HAP-1 (cell line): ENCODE measurements at regions not wholly inside any gene's neighbourhood (a gene's known extent, or its start where the extent isn't known, plus 50 kb on each side); places are given as distances from the start of the nearest gene placed in this dataset.

Source experiments
- DNase-seq, 2 experiments: peaks; one replicate each; pipeline ENCODE4 v3.0.0-alpha.2; 2016 to 2020; ENCODE audit warnings: low spot score in 2 of 2
- H3K27me3 ChIP-seq: fragments of 250-450 bp; sonication (Bioruptor Pico); 2 replicates; pipeline ENCODE4 v1.5.1; 2020; ENCODE audit warnings: low read depth, mild to moderate bottlenecking, moderate library complexity
- H3K36me3 ChIP-seq: fragments of 250-450 bp; sonication (Bioruptor Pico); replicated peaks from 2 replicates; pipeline ENCODE4 v1.5.1; 2020; ENCODE audit warnings: mild to moderate bottlenecking
- H3K4me1 ChIP-seq: fragments of 250-450 bp; sonication (Bioruptor Pico); 2 replicates; pipeline ENCODE4 v1.5.1; 2020; ENCODE audit warnings: mild to moderate bottlenecking
- H3K4me3 ChIP-seq: fragments of 250-450 bp; sonication (Bioruptor Pico); 2 replicates; pipeline ENCODE4 v1.5.1; 2020; ENCODE audit warnings: mild to moderate bottlenecking, moderate library complexity
- H3K9me3 ChIP-seq: fragments of 250-450 bp; sonication (Bioruptor Pico); 2 replicates; pipeline ENCODE4 v1.5.1; 2020; ENCODE audit warnings: mild to moderate bottlenecking, moderate library complexity
- in situ Hi-C: fragments of 300-500 bp; cut with MboI; formaldehyde crosslinking; loops from 3 replicates; pipeline ENCODE4 v1.14.3; 2020; ENCODE audit warnings: low sequenced_read_pairs, inconsistent platforms, mixed read lengths

DNA sequence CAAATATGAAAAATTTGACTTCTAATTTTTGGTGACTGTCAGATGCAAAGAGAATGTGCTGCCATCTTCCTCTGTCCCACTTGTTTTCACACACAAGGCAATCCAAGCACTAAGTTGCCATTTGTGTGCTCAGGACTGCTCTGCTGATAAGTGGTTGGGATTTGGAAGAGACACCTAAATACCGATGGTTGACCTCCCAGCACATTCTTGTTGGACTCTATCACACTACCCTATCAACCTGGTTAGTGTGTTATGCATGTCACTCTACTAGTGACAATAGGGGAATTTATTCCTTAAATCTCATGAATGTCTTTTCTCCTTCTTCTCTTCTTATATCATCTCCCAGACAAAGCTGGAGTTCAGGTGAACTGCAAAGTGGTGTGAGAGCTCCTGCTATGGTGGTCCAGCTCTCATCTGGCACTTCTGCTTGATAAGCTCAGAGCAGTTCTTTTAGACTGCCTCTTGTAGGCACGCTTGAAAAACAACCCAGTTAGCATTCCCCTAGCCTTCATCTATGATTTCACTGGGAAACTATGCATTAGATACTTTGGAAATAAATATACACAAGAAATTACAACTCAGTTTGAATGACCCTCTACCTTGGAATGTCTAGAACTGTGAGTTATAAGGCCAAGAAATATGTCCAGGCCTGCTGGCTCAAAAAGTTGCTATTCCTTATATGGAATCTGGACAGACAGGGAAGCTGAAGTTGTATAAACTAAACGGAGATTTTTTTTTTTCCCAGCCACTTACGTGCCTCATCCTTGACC lies 404.8 kb downstream of the MEIS1 start:
- H3K36me3 ChIP-seq = no peaks in the 10 kb centered on the region
- H3K4me3 ChIP-seq = no peak overlapping the region
- H3K4me1 ChIP-seq = no peaks in the 10 kb centered on the region
- in situ Hi-C loops = no loop called here
- no peaks in the 10 kb centered on the region; the same call in 1 of the 2 replicates for H3K27me3 ChIP-seq
- DNase-seq = no peak
- no peaks in the 10 kb centered on the region for H3K9me3 ChIP-seq

DNA sequence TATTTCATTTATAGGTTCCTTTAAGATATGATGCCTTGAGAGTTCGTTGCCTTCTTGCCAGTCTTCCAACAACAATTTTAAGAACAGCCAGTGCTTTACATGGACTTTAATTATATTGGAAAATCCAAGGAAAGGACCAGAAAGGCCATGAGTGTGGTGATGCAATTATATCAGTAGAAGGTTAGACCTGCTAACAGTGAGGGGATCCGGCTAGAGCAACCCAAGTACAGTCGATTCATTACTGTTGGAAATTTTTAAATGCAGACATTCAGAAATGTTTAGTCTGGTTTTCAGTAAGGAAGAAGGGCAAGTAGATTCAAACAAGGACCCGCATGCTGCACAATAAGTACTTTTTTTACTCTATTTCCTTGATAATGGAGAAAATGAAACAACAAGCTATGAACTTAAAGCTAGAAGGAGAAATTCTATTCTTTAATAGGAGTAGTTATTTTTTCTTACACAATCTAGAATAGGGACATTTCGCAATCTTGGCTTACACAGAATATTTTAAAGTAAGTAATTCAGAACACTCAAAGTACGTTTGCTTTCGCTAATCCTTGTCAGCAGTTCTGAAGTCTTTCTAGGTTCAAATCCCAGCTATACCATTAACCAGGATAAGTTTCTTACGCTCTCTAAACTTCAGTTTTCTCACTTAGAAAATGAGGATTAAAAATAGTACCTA lies 405.5 kb downstream of the MEIS1 start:
- in situ Hi-C loops = no loop called here
- Histone ChIP-seq H3K4me1 (no peaks in the 10 kb centered on the region), H3K36me3 (no peaks in the 10 kb centered on the region), H3K9me3 (no peaks in the 10 kb centered on the region), H3K27me3 (no peaks in the 10 kb centered on the region; the same call in 1 of the 2 replicates), H3K4me3 (no peak overlapping the region)
- no peak for DNase-seq

DNA sequence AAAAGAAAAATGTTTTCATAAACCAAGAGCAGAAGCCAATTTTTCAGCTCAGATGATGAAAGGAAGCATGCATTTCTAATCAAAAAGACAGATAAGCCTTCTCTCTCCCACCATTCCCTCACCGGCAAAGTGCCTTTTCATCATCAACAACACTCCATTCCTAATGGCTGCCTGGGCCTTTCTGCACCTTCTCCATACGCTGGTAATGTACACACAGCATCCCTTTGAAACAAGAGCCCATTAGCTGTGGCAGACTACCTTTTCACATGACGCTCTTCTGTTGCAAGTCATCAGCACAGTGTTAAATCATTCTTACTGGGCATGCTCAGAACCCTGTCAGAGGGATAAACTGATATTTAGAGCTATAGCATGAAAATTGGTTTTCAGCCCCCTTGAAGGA lies 408.9 kb downstream of the MEIS1 start:
- Histone ChIP-seq H3K9me3 (no peaks in the 10 kb centered on the region), H3K27me3 (no peaks in the 10 kb centered on the region), H3K36me3 (no peaks in the 10 kb centered on the region), H3K4me3 (no peak overlapping the region), H3K4me1 (no peaks in the 10 kb centered on the region)
- in situ Hi-C loops = no loop called here
- DNase-seq = no peak

DNA sequence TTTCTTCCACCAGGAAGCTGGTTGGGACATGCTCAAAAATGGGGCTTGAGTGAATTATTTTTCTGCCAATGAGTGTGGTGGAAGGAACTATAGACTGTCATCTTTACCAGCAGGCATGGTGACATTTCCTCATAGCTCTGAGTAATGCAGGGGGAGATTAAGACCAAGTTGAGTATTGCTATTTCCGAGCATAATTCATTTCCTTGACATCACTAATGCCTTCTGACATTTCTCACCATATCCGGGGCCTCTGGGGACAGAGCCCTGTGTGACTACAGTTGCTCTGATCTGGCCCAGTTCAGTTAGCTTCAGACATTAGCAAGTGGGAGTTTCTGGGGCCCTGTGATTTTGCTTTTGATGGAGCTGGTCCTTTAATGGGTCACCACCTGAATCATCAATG lies 410.4 kb downstream of the MEIS1 start:
- in situ Hi-C loops = no loop called here
- no peaks in the 10 kb centered on the region for H3K36me3 ChIP-seq
- H3K4me3 ChIP-seq = no peak overlapping the region
- H3K9me3 ChIP-seq = no peaks in the 10 kb centered on the region
- DNase-seq = no peak
- no peaks in the 10 kb centered on the region for H3K27me3 ChIP-seq
- H3K4me1 ChIP-seq = no peaks in the 10 kb centered on the region

DNA sequence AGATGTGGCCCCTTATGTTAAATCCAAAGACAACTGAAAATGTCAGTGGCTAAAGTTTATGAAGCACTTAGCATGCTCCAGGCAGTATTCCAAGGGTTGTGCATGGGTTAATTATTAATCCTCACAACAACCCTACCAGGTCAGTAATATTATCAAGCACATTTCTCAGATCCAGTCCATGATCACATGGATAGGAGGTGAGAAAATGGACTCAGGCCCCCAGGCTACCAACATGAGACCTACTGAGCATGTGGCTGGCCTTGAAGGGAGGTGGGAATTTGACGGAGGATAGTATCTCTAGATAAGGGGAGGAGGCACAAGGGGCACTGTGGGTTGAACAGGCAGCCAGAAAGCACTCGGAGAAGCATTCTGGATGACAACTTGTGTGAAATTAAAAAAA lies 412.0 kb downstream of the MEIS1 start:
- Histone ChIP-seq H3K36me3 (no peaks in the 10 kb centered on the region), H3K27me3 (no peaks in the 10 kb centered on the region), H3K4me3 (no peak overlapping the region), H3K4me1 (no peaks in the 10 kb centered on the region), H3K9me3 (no peaks in the 10 kb centered on the region)
- DNase-seq = no peak
- in situ Hi-C loops = no loop called here

DNA sequence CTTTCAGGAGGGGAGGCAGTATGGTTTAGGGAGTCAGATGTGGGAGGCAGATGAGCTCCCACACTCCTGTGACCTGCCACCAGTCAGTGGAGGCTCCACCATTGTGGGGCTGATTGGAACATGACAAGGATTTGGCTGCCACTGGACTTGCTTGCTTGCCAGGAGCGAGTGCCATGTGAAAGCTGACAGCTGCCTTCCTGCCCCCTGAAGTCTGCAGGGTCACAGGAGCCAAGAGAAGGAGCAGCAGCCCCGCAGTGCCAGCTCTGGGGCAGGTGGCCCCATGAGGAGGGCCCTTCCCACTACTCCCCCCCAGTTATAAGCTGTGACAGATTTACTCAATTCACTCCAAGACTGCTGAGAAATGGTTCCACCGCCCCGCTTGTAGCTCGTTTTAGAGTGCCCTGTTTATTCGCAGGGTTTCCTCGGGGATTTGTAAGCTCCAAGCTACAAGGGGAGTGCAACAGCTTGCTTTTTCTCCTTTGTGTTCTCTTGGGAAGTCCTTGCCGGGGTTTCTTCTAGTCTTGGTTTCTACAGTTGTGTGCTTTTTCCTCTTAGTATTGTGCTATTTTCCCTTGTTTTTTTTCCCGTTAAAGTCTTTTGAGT lies 414.3 kb downstream of the MEIS1 start:
- Histone ChIP-seq H3K36me3 (no peaks in the 10 kb centered on the region), H3K27me3 (no peaks in the 10 kb centered on the region), H3K9me3 (no peaks in the 10 kb centered on the region), H3K4me3 (no peak overlapping the region), H3K4me1 (no peaks in the 10 kb centered on the region)
- in situ Hi-C loops = no loop called here
- no peak for DNase-seq

DNA sequence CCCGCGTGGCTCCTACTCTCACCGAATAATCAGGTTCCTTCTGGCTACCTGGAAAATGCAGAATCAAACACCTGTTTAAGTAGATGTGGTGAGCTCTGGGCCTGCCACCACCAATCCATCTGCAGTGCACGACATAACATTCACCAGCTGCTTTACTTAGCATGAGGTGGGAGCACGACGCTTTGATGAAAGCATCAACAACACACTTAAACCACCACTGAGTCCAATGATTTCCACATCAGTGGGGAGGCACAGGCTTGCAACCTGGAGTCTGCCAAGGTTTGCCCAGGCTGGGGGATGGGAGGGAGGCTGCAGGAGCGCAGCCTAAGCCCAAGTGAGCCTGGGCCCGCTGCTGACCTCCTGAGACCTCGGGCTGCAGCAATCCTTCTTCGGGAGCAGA lies 415.5 kb downstream of the MEIS1 start:
- no peak for DNase-seq
- no peaks in the 10 kb centered on the region for H3K9me3 ChIP-seq
- no peaks in the 10 kb centered on the region for H3K27me3 ChIP-seq
- no peaks in the 10 kb centered on the region for H3K36me3 ChIP-seq
- no peaks in the 10 kb centered on the region for H3K4me1 ChIP-seq
- in situ Hi-C loops = no loop called here
- H3K4me3 ChIP-seq = no peak overlapping the region

DNA sequence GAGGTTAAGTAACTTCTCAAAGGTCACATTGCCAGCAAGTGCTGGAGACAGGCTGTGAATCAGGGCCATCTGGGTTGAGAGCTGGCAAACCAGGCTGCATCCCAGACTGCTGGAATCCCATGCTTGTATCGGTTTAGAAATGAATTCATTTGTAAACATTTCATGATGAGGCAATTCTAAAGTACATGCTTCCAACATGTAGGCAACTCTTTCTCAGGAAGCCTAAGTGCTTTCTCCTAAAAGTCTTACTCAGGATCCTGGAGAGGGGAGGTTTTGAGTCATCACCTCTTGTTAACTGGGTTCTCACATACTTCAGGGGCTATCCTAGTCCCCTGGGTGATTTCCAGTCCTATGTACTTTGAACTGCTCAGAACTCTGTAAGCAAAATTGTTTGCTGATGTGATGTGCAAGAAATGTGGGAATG lies 416.5 kb downstream of the MEIS1 start:
- DNase-seq = no peak
- Histone ChIP-seq H3K4me3 (no peak overlapping the region), H3K4me1 (no peaks in the 10 kb centered on the region), H3K36me3 (no peaks in the 10 kb centered on the region), H3K27me3 (no peaks in the 10 kb centered on the region), H3K9me3 (no peaks in the 10 kb centered on the region)
- in situ Hi-C loops = no loop called here

DNA sequence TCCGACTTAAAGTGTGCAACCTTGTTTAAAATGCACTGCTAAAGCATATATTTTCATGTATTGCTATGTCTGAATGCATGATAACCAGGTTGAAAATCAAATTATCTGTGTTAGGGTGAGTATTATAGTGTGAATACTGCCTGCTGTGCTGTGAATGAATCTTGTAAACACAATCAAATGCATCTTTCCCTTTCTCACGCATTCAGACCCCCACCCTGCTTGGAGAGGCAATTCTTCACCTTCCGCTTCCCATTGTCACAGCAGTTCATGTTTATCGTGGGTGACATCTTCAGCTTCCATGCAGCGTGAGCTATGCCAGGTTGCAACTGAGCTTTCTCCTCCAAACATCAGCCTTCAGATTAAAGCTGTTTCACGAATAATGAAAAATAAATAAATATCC lies 418.0 kb downstream of the MEIS1 start:
- no peak overlapping the region for H3K4me3 ChIP-seq
- H3K36me3 ChIP-seq = no peaks in the 10 kb centered on the region
- in situ Hi-C loops = no loop called here
- H3K9me3 ChIP-seq = no peaks in the 10 kb centered on the region
- no peak for DNase-seq
- H3K4me1 ChIP-seq = no peaks in the 10 kb centered on the region
- no peaks in the 10 kb centered on the region for H3K27me3 ChIP-seq

DNA sequence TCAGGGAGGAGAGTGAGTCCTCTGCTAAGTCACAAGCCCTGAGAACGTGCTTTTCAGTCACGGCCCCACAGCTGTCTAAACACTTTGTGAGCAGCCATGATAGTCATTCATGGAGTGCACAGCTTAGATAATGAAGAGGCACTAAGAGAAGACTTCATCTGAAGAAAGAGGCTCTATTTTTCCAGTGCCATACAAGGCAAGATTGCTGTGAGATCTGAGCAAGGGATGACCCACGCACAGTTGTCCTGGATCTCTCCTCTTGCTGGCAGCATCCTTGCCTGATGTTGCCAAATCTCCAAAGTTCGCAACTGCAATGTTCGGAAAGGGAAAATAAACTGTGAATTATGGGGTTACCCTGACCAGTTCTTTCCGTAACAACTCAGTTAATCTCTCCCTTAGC lies 418.7 kb downstream of the MEIS1 start:
- Histone ChIP-seq H3K4me1 (no peaks in the 10 kb centered on the region), H3K36me3 (no peaks in the 10 kb centered on the region), H3K9me3 (no peaks in the 10 kb centered on the region), H3K4me3 (no peak overlapping the region), H3K27me3 (no peaks in the 10 kb centered on the region)
- no peak for DNase-seq
- in situ Hi-C loops = no loop called here

DNA sequence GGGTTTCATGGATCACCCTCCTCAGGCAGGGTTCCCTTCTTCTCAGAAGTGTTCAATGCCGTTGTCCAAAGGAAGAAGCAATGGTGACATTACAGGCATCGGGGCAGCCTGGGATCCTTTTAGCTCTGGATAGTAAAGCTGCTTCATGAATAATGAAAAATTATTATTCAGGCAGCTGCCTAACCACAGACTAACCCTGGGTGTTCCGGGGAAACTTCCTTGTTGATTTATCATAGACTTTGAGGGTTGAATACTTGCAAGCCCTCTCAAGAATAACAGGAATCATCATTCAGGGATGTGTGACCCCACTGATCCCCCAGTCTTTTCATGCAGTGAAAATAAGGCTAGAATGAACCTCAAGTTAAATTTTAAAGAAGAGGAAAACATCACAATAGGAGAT lies 419.4 kb downstream of the MEIS1 start:
- Histone ChIP-seq H3K9me3 (no peaks in the 10 kb centered on the region), H3K27me3 (no peaks in the 10 kb centered on the region), H3K4me1 (no peaks in the 10 kb centered on the region), H3K36me3 (no peaks in the 10 kb centered on the region), H3K4me3 (no peak overlapping the region)
- in situ Hi-C loops = no loop called here
- DNase-seq = no peak

DNA sequence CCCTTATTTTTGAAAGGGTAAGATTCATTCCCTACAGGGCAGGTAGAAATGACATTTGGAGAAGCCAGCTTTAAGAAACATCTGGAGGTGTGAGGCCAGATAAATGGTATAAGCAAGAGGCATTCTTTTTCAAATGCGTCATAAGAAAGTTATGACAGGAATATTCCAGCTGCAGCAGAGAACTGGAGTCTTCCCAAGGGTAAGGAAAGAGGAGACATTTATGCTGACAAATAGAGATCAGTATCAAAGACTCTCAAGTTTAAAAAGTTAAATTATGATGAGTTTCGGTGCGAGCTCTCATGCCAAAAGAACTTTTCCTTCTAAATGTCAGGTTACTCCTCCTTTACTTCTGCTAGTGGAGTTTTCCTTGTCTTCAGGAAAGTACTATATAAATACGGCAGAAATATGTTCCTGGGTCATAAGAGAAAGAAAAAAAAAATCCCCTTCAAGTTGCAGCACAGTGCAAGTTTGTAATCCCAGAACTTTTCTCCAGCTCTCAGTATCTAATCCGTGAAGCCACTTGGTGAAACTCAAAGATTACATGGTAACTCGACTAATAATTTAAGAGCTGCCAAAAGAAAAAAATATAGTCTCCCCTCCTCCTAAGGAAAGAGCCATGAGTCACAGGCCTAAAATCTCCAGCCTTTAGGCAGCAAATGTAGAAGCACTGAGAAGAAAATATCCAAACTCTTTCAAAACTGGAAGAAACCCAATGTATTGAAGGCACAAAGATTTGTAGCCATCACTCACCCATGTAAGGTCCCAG lies 428.1 kb downstream of the MEIS1 start:
- Histone ChIP-seq H3K36me3 (no peaks in the 10 kb centered on the region), H3K27me3 (no peaks in the 10 kb centered on the region), H3K4me1 (no peaks in the 10 kb centered on the region), H3K4me3 (no peak overlapping the region), H3K9me3 (no peaks in the 10 kb centered on the region)
- DNase-seq = no peak
- in situ Hi-C loops = no loop called here

DNA sequence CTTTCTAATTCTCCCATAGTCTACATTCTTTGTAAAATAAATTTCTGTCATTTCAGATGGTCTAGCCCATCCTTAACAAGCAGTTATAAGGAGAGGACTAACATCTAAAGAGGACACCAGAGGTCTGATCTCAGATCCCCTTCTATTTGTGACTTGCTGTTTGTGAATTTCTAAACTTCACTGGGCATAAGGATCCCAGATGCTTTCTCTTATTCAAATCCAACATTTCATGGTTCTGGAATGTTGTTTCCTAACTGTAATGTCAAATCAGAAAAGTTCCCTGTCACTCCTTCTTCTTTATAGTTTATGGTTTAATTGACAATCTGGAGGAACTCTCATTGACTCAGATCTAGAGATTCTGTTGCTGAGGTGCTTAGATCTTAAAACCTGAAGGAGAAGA lies 430.2 kb downstream of the MEIS1 start:
- H3K27me3 ChIP-seq = no peaks in the 10 kb centered on the region
- H3K9me3 ChIP-seq = no peaks in the 10 kb centered on the region
- no peak overlapping the region for H3K4me3 ChIP-seq
- in situ Hi-C loops = no loop called here
- no peaks in the 10 kb centered on the region for H3K36me3 ChIP-seq
- no peaks in the 10 kb centered on the region for H3K4me1 ChIP-seq
- no peak for DNase-seq
